ENCODE measurements at regions not wholly inside any gene's neighbourhood (a gene's known extent, or its start where the extent isn't known, plus 50 kb on each side); places are given as distances from the start of the nearest gene placed in this dataset.

DNA sequence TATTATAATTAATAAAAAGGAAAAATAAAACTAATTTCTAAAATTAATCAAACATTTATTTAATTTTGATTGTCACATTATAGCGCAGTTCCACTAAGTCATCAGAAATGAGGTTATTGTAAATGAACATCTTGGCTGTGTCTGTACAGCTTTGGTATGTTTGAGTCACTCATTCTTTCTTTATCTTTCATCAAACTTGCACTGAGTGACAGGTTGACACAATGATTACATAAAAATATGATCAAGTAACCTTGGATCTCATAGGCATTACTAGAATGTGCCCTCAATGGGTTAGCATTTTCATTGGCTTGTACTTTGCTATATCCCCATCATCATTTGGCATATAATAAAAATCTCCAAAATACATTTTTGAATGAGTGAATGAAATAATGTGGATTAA lies 1353.2 kb upstream of the ADGRL2 start:
- no peak for DNase-seq

DNA sequence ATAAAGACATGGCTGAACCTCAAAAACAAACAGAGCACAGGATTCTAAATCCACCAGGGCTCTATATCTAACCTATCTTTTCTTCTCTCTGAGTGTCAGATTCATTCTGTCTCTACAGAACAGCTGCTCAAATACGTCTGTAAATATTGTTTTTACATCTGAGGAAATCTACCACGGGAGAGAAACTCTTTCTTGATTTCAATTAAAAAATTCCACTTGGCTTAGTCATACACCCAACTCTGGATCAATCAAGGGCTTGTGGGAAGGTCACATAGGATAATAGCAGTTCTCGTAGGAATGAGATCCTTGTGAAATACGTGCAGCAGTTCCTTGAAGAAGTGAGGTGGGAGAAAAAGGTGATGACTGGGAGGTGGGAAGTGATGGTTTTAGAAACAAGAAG lies 1355.7 kb upstream of the ADGRL2 start:
- no peak for DNase-seq

DNA sequence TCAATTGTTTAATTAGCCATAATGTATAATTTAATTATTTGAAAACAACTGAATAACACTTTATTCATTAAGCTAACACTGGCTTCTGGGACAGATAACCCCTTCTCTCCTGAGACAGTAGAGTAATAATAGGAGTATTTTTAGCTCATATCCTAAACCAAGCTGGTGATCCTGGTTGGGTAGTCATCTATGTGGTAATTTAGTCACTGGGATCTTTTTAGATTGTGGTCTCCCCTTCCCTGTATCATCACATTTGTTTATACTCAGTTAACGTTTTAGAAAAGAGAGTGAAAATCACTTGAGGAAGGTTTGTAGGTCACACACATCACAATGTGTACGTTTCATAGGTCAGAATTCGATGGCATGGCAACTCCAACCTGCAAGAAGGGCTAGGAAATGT lies 1356.6 kb upstream of the ADGRL2 start:
- DNase-seq: no peak

DNA sequence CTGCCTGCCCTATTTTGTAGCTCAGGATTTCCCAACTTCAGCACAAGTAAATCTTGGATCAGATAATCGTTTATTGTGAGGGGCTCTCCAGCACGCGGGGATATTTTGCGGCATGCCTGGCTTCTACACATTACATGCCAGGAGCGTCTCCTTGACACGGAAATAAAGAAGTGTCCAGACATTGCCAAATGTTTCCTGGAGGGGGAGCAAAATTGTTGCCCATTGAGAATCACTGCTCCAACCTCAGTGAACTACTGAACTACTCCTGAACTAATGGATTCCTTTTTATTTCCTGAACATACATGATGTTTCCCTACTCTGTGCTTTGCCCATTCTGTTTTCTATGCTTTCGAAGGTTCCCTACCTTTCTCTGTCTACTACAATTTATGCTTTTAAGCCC lies 1359.1 kb upstream of the ADGRL2 start:
- DNase-seq: no peak

DNA sequence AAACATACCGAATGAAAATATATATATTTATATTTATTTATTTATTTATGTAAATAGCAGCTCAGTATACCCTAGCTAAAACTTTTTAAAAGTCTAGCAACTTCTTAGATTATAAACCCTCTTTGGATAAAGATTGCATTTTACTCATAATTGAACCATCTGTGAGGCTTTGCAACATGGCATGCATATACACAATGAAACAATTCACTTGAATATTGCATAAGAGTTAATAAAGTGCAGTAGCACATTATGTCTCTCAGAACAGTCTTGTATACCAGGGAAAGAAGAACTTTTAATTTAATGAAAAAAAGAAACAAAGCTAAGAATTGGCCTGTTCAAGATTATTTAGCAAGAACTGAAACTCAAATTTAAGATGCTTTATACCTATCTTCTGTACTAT lies 1363.9 kb upstream of the ADGRL2 start:
- no peak for DNase-seq

DNA sequence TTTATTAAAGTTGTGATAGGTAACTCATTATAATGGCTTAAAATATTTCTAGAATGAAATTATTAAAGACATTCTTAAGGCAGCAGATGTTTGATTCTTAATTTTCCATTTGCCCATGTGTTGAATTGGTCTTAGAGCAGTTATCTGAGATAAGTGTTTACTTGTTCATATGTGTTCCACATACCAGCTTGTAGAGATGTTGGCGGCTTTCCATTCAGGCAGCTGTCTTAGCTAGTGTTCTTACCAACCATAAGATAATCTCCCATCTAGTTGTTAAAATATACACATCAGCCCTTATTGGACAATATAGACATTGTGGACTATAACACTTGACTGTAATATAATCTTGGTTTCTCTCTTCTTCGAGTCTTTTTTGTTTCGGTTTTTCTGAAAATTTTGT lies 1372.9 kb upstream of the ADGRL2 start:
- no peak for DNase-seq

DNA sequence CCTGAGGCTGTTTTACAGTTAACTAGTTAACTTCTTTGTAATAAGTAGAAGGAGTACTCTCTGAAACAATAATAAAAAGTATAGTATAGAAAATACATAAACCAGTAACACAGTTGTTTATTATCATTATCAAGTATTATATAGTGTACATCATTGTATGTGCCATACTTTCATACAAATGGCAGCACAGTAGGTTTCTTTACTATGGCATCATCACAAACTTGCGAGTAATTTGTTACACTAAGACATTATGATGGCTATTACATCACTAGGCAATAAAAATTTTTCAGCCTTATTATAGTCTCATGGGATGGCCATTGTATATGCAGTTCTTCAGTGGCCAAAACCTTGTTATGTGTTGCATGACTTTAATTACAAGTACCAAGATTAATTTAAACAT lies 1376.5 kb upstream of the ADGRL2 start:
- no peak for DNase-seq

DNA sequence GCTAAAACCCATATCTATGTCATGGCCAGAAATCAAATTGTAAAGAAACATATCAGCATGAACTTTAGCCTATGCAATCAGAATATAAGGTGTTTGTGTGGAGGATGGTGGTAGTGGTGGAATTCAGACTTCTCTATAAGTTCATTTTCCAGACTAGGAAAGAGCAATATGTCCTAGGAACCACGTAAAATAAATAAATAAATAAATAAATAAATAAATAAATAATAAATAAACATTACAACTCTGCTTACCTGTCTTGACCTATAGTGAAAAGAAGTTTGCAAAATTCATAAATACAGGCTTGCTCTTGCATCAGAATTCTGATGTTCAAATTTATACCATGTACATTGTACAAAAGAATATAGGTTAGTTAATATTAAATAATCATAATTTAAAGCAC lies 1382.6 kb upstream of the ADGRL2 start:
- no peak for DNase-seq

DNA sequence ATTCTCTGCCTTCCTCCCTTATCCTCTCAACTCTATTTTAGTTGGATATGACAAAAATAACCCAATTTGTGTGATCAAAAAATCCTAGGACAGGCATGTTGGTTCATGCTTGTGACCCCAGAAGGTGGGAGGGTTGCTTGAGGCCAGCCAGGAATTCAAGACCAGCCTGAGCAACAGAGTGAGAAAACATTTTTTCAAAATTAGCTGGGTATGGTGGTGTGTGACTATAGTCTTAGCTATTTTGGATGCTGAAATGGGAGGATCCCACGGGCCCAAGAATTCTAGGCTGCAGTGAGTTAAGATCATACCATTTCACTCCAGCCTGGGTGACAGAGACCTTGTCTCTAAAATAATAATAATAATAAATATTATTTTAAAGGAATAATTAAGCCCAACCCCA lies 1383.1 kb upstream of the ADGRL2 start:
- no peak for DNase-seq

DNA sequence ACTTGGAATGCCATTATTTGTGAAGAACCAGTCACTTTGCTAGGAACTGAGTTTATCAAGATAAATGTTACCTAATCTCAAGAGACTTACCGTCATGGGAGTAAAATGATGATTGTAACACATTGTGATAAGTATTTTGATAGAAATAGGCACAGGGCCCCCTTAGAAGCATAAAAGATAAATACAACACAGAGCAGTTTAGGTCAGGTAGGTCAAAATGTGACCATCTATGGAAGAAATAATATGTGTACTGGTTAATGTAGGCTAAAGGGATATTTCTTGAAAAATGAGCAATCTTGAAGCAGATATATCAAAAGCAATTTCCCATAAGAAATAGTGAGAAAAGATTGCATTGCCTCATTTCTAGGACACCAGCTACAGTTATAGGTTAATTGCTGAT lies 1386.8 kb upstream of the ADGRL2 start:
- no peak for DNase-seq

DNA sequence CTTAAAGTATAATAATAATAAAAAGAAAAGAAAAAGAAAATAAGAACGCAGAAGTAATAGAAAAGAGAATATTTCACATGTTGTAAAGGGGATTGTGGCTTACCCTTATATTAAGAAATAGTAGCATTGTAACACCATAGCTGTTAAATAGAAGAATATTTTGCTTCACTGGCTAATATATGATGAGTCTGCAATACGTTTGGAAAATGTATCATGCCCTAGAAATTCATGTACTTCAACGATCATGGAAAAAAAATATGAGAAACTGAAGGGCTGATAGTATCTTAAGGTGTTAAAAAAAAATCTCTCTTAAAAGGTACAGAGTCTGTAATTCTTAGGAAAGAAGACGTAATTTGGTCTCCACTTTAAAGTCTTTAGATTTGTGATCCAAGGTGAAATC lies 1390.5 kb upstream of the ADGRL2 start:
- no peak for DNase-seq

DNA sequence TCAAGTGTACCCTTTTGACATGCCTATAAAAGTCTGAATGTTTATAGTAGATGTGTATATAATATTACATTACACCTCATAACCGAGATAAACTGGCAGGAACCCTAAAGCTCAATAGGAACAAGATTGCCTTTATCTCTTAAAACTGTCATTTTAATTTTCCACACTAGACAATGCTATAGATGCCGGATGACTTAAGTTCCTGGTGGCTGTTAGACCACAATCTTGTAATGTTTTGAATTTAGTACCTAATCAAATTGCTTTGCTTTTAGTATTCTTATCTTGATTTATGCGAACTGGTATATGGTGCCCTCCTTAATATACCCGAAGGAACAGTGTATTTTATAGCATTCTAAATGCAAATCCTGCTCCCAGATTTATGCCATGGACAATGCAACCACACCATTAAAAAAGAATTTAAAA lies 1397.0 kb upstream of the ADGRL4 start:
- no peak for DNase-seq

DNA sequence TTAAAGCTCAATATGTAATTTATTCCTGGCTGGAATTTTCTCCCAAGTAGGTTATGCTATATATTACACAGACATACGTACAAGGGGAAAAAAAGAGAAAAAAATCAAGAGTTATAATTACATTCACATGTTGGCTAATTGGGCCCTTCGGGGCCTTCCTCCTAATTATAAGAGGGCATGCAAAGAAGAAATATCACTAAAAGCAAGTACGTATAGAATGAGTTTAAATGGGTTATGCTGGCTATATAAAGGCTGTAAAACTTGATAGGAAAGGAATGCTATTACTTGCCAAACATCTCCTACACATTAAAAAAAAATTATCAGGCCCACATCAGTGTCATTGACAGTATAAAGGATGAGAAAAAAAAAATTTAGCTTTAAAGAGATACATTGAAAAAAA lies 1396.1 kb upstream of the ADGRL4 start:
- DNase-seq: no peak

DNA sequence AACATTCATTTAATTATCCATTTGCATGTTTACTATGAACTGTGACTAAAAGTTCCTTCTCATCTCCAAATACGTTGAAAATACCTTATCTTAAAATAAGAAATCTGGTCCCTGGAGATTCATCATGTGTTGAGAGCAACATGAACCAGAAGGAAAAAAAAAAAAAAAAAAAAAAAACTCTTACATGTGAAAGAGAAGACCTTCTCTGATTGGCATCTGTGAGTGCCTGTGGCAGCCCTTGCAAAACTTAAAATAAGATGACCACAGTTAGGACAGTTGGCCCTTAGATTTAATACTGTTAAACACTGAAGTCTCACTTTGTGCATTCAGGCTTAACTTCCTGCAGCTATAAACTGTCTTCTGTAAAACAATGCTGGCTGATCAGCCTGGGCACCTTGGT lies 1395.2 kb upstream of the ADGRL4 start:
- DNase-seq: no peak

DNA sequence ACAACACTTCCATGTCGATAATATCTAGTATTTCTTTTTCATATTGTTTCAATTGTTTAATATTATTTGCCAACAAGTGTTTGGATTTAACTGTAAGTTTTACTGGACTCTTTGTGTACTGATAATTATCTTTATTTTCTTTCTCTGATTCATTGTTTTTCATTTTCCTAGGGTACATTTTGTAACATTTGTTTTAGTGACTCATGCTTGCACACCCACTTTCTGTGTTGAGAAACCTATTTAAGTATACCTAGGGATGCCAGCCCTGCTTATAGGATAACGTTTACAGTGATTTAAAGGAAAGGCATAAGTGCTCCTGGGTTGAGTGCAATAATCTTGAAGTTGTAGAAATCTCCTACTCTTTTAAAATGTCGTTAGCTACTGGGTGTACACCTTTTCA lies 1386.0 kb upstream of the ADGRL4 start:
- DNase-seq: no peak

DNA sequence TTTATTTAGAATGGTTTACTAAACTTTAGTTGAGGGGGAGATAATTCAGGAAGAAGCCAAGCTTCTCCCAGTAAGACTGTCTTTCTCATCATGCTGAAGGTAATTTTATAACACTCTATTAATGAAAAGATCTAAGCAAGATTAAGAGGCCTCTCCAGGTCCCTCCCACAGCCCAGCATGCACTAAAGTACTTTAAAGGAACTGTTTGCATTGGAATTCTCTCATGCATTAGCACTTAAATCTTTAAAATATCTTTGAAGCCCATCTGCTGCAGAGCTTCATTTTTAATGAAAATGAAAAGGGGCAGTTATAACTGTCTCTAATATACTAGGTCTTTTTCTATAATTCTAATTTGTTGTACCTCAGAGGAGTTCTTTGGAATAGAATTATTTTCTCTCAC lies 1379.1 kb upstream of the ADGRL4 start:
- no peak for DNase-seq

DNA sequence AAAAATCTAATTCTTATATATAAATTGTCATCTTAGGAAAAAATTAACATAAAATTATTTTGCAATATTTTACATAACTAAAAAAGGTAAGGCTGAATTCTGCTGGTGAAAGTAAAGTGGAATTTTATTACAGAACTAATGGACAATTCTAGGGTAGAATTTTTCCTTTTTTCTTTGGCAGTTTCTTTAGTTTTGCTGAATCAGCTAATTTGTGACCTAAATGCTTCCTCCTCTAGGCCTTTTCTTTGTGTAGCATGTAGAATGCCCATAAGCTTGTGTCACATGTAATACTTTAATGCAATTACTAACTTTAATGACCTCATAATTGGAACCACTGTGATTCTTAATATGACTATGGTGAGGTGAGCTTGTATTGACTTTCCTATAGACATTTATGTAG lies 1378.4 kb upstream of the ADGRL4 start:
- no peak for DNase-seq

DNA sequence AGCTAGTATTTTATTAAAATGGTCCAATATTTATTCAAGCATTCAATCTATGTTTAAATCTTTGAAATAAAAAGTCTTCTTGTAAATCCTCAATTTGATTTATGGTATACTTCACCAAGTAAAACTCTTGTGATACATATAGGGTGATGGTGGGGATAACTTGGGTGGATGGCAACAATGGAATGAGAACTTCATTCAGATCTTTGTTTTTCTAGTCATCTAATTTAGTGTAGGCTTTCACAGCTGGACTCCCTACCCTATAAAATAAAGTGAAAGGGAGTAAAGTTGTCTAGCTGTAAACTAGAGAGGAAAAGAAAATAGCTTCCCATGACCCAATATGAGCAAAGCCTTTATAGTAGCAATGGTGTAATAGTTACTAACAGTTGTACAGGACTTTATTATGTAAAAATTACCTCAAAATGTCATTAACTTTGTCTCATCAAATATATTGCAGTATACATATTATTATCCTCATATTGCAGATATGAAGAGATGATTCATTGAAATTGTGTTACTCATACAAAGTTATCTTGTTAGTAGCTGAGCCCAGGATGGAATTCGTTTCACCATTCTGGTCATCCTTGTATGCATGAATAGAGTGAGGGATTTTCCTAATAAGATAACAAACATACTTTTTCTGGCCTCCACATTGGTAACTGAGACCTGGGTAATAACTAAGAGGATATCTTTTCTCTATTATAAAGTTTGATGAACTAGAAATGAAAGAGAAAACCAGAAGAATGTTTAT lies 1377.7 kb upstream of the ADGRL4 start:
- no peak for DNase-seq

DNA sequence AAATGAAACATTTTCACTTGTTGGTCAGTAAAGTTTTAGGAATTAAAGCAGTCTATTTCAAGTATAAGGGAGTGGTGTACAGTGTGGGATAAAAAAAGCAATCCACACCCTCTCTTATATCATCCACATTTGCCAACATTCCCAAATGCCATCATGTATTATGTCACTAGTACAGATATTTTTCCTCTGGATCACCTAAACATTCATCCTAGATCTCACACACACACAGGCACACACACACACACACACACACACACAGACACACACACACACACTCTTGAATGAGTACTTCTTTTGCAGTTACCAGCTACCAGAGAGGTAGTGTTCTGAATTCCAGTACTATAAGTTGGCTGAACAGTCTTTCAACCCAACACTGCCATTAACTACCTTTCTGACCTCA lies 1369.1 kb upstream of the ADGRL4 start:
- DNase-seq: no peak

DNA sequence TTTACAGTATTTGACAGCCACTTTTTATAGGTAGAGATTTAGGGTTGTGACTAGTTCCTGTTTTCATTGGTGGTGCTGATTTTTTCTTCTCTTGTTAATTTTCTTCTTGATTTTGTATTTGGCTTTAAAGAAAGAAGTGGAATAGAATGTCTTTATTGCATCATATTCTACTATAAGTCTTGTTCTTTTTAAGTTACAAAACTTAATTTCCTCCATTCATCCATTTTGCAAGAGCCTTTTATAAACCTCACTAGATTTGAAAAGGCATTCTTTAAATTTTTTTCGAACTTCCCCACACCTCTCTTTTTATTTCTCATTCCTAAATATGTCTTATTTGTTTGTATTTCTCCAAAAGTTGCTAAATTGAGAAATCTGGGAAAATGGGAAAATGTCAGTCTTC lies 1368.6 kb upstream of the ADGRL4 start:
- no peak for DNase-seq

DNA sequence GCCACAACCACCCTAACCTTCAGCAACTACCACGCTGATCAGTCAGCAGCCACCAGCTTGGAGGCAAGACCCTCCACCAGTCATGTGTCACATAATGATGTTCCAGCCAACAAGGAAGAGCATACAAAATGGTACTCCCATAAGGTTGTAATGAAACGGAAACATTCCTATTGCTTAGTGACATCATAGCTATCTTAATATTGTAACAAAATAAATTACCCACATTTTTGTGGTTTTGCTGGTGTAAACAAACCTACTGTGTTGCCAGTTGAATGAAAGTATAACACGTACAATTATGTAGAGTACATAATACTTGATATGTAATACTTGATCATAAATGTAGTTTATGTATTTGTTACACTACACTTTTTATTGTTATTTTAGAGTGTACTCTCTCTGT lies 1363.2 kb upstream of the ADGRL4 start:
- no peak for DNase-seq

DNA sequence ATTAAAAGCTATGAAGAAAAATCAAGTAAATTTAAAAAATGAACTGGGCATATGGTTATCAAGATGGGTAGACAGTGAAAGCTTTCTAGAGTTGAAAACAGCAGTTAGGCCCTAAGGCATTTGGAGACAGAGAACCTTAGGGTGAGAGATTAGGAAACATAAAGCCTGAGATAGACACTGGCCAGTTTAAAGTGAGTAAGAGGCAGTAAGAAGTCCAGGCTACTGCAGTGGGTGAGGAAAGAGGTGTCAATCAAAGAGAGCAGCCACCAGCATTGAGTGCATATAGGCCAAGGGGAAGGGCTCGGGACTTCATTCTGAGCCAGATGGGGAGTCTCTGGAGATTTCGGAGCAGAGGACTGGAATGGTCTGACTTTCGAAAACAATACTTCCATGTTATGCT lies 1360.5 kb upstream of the ADGRL4 start:
- no peak for DNase-seq

DNA sequence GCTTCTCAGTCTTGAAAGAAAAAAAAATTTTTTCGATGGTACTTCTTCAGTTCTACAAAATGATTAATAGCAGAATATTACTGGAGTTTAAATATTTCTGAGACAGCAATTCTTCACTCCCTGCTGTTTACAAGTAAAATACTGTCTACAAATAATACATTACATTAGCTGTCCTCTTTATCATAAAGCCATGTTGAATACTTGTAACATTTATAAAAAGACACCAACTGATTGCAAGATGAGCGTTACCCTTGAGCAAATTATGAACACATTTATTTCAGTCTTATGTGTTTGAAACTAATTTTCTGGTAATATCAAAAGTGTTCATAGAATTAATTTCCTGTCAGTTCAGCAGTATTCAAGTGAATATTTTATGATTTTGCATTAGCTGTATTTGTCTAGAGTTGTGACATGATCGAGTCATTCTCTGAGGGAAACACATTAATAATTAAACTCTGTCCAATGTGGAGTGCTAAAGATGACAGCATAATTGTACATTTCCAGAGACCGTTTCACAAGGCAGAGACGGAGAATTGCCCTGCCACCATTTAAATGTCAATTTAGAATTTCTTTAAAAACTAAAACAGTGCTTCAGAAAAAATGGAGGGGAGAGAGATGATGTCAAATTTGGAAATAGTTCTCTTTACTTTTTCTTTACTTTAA lies 1359.0 kb upstream of the ADGRL4 start:
- DNase-seq: no peak

DNA sequence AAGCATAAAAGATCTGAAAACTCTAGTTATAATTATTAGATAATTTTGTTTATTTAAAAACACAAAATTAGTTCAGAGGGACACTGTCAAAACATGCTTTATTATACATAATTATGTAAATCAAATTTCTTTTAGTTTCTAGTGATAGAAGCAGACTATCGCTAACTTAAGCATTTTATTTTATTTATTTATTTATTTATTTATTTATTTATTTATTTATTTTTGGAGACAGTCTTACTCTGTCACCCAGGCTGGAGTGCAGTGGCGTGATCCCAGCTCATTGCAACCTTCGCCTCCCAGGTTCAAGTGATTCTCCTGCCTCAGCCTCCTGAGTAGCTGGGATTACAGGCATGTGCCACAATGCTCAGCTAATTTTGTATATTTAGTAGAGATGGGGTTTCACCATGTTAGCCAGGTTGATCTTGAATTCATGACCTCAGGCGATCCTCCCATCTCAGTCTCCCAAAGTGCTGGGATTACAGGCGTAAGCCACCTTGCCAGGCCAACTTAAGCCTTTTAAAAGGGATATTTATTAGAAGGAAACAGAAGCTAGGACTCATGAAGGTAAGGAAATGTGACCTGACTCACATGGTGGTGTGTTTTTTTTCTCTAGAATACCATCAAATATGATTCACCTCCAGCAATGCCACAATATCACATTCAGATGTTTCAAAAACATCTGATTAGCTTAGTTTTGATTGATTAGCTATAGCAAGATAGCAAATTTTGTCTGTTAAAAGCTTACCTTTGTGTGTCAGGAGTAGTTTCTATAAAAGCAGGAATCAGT lies 1357.4 kb upstream of the ADGRL4 start:
- DNase-seq: no peak

All from NCI-H1694 (cell line).